PC-9 (cell line): ENCODE measurements at regions not wholly inside any gene's neighbourhood (a gene's known extent, or its start where the extent isn't known, plus 50 kb on each side); places are given as distances from the start of the nearest gene placed in this dataset.

ENCODE experiments used
- BruUV-seq: library from RNA; stranded (reverse); fragments of 400-500 nt; replicated peaks from 2 replicates; lab custom pipeline; 2021; lab: Mats Ljungman, UMichigan
- CTCF ChIA-PET: fragments of 300-600 bp; sonication (Branson Sonifier 250); formaldehyde crosslinking; loops from one replicate; lab custom pipeline; 2022; ENCODE audit warnings: antibody characterized with exemption; lab: Charles Lee
- POLR2A ChIA-PET: fragments of 300-600 bp; sonication (Branson Sonifier 250); formaldehyde crosslinking; loops from one replicate; lab custom pipeline; 2022; ENCODE audit warnings: antibody characterized with exemption; ENCODE audit not compliant: unreplicated experiment; lab: Charles Lee
- DNase-seq, 2 experiments: peaks; one replicate each; pipeline versions ENCODE4 v3.0.0 to v3.0.0-alpha.2; 2015 to 2022; ENCODE audit warnings: mixed read lengths in 1 of 2
- H2AFZ ChIP-seq: fragments of 200-600 bp; sonication (generic); 2 replicates; pipeline ENCODE4 v1.8.1; 2017; ENCODE audit warnings: antibody characterized with exemption
- H3F3A ChIP-seq: fragments of 200-600 bp; sonication (generic); 2 replicates; pipeline ENCODE4 v1.8.1; 2017; ENCODE audit warnings: antibody characterized with exemption, mild to moderate bottlenecking, low read depth; ENCODE audit not compliant: insufficient read depth
- H3K27ac ChIP-seq: fragments of 200-600 bp; sonication (generic); 2 replicates; pipeline ENCODE4 v1.6.1; 2016; ENCODE audit warnings: mixed run types
- H3K27me3 ChIP-seq: fragments of 200-600 bp; sonication (generic); 2 replicates; pipeline ENCODE4 v1.6.1; 2016; ENCODE audit warnings: low read depth, mixed run types; ENCODE audit not compliant: insufficient read depth
- H3K36me3 ChIP-seq: fragments of 200-600 bp; sonication (generic); 2 replicates; pipeline ENCODE4 v1.6.1; 2016; ENCODE audit warnings: low read depth, mixed run types
- H3K4me1 ChIP-seq: fragments of 200-600 bp; sonication (generic); replicated peaks from 2 replicates; pipeline ENCODE4 v1.6.1; 2016; ENCODE audit warnings: mixed run types; ENCODE audit not compliant: insufficient read depth
- H3K4me2 ChIP-seq: fragments of 200-600 bp; sonication (generic); 2 replicates; pipeline ENCODE4 v1.6.1; 2017; ENCODE audit warnings: mixed run types
- H3K4me3 ChIP-seq: fragments of 200-600 bp; sonication (generic); 2 replicates; pipeline ENCODE4 v1.6.1; 2016; ENCODE audit warnings: mixed run types
- H3K79me2 ChIP-seq: fragments of 200-600 bp; sonication (generic); 2 replicates; pipeline ENCODE4 v1.6.1; 2017; ENCODE audit warnings: low read depth, mixed run types
- H3K9me2 ChIP-seq: fragments of 200-600 bp; sonication (generic); 2 replicates; pipeline ENCODE4 v1.8.1; 2017; ENCODE audit warnings: mild to moderate bottlenecking; ENCODE audit not compliant: insufficient read depth
- H3K9me3 ChIP-seq: fragments of 200-600 bp; sonication (generic); 2 replicates; pipeline ENCODE4 v1.8.1; 2016; ENCODE audit warnings: low read depth; ENCODE audit not compliant: insufficient read depth
- H4K20me1 ChIP-seq: fragments of 200-600 bp; sonication (generic); 2 replicates; pipeline ENCODE4 v1.8.1; 2017; ENCODE audit not compliant: insufficient read depth
- CTCF ChIP-seq: fragments of 200-600 bp; sonication (generic); conservative IDR thresholded peaks from 2 replicates; pipeline ENCODE4 v1.6.1; 2017; ENCODE audit warnings: mixed run types, antibody characterized with exemption, mild to moderate bottlenecking, moderate library complexity
- EZH2 ChIP-seq: fragments of 200-600 bp; sonication (generic); IDR thresholded peaks from 2 replicates; pipeline ENCODE4 v1.8.0; 2017; ENCODE audit warnings: antibody characterized with exemption, low read depth
- intact Hi-C: fragments of 100-400 bp; cut with micrococcal nuclease; formaldehyde crosslinking; loops from one replicate; pipeline ENCODE4 v1.10.0; 2022; ENCODE audit not compliant: unreplicated experiment

GRCh38 chr5:109917154-109917546 lies 227.4 kb downstream of the MAN2A1 start:
- H3K79me2 ChIP-seq = no peaks in the 10 kb centered on the region
- no peaks in the 10 kb centered on the region for H3K36me3 ChIP-seq
- ChIA-PET POLR2A (no interaction called here), CTCF (no interaction called here)
- no peak overlapping the region for H2AFZ ChIP-seq
- H4K20me1 ChIP-seq = no peaks in the 10 kb centered on the region
- intact Hi-C loops = no loop called here
- no peak for DNase-seq
- no peaks in the 10 kb centered on the region for H3K4me1 ChIP-seq
- BruUV-seq = no TSS peak
- no peaks in the 10 kb centered on the region for H3K27me3 ChIP-seq
- H3K9me2 ChIP-seq = no peaks in the 10 kb centered on the region
- H3K4me3 ChIP-seq = no peak overlapping the region
- H3K9me3 ChIP-seq = no peaks in the 10 kb centered on the region
- TF ChIP-seq CTCF (no peak), EZH2 (no peak)
- H3K27ac ChIP-seq = no peak overlapping the region
- H3K4me2 ChIP-seq = no peak overlapping the region
- H3F3A ChIP-seq = no peaks in the 10 kb centered on the region

GRCh38 chr5:109917966-109918365 lies 228.2 kb downstream of the MAN2A1 start:
- CTCF ChIA-PET = no interaction called here
- Histone ChIP-seq H3K9me3 (no peaks in the 10 kb centered on the region), H3K27ac (no peak overlapping the region), H3F3A (no peaks in the 10 kb centered on the region), H3K4me2 (no peak overlapping the region), H3K9me2 (no peaks in the 10 kb centered on the region), H3K36me3 (no peaks in the 10 kb centered on the region), H4K20me1 (no peaks in the 10 kb centered on the region), H3K27me3 (no peaks in the 10 kb centered on the region), H3K4me3 (no peak overlapping the region), H3K4me1 (no peaks in the 10 kb centered on the region), H2AFZ (no peak overlapping the region), H3K79me2 (no peaks in the 10 kb centered on the region)
- POLR2A ChIA-PET = no interaction called here
- TF ChIP-seq EZH2 (no peak), CTCF (no peak)
- intact Hi-C loops = no loop called here
- no TSS peak for BruUV-seq
- no peak for DNase-seq

- BruUV-seq = no TSS peak
- POLR2A ChIA-PET = no interaction called here
- Histone ChIP-seq H4K20me1 (no peaks in the 10 kb centered on the region), H2AFZ (no peak overlapping the region), H3K27ac (no peak overlapping the region), H3K4me3 (no peak overlapping the region), H3K9me3 (no peaks in the 10 kb centered on the region), H3F3A (no peaks in the 10 kb centered on the region), H3K4me2 (no peak overlapping the region), H3K27me3 (peaks cover 3% of the 10 kb centered on the region), H3K79me2 (no peaks in the 10 kb centered on the region), H3K9me2 (no peaks in the 10 kb centered on the region), H3K4me1 (no peaks in the 10 kb centered on the region), H3K36me3 (no peaks in the 10 kb centered on the region)
- TF ChIP-seq CTCF = no peak
- no peak for TF ChIP-seq EZH2
- CTCF ChIA-PET = no interaction called here
- intact Hi-C loops = no loop called here
- DNase-seq = no peak
Measured at GRCh38 chr5:109920736-109921135, 231.0 kb downstream of the MAN2A1 start.
